ENCODE measurements at regions not wholly inside any gene's neighbourhood (a gene's known extent, or its start where the extent isn't known, plus 50 kb on each side); places are given as distances from the start of the nearest gene placed in this dataset.

DNA sequence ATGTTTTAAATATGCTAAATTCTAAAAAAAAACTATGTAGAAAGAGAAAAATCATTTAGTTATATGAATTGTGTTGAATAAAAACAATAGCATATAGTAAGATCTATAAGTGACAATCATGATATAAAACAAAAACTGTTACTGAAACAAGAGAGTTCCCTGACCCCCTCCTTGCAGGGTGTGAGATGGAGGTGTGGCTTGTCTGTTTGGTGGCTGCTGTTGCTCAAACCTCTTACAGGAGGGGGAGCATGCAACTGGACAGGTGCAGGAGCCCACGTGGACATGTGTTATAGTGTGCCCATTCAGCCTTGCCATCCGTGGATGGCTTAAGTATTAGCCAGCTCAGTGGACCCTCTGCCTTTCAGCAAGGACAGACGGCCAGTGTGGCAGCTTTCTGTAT lies 206.7 kb downstream of the MOXD1 start:
- Histone ChIP-seq H3K9me3 (ENCODE audit: control insufficient read depth, insufficient read depth, low read length) (no peaks in the 10 kb centered on the region; the same call in 1 of the 2 replicates), H3K56ac (ENCODE audit: extremely low read depth, insufficient read depth, low read length) (no peak overlapping the region), H2BK15ac (ENCODE audit: low read depth, low read length) (no peak overlapping the region), H2BK120ac (ENCODE audit: low read depth, low read length) (no peak overlapping the region), H3K4me1 (ENCODE audit: control insufficient read depth, insufficient read depth, low read length) (peaks cover 6% of the 10 kb centered on the region), H2AK5ac (ENCODE audit: low read depth, low read length) (no peak overlapping the region), H3K36me3 (ENCODE audit: control insufficient read depth, insufficient read depth, low read length) (no peaks in the 10 kb centered on the region), H3K4ac (ENCODE audit: low read depth, low read length) (no peak overlapping the region), H2BK5ac (ENCODE audit: low read depth, low read length, poor library complexity, severe bottlenecking) (no peak overlapping the region), H4K8ac (ENCODE audit: low read depth in 2 of 2, low read length in 2 of 2) (no peak overlapping the region), H3K27me3 (ENCODE audit: control insufficient read depth, insufficient read depth, low read length) (no peaks in the 10 kb centered on the region), H3K14ac (replicated peaks; ENCODE audit: low read depth, low read length) (no peak overlapping the region), H2AFZ (replicated peaks; ENCODE audit: low read length, poor library complexity) (no peak overlapping the region), H3K9me1 (ENCODE audit: insufficient read depth, low read length) (no peaks in the 10 kb centered on the region; the same call in 1 of the 2 replicates), H3K79me1 (ENCODE audit: low read depth in 1 of 2, low read length in 2 of 2) (no peaks in the 10 kb centered on the region), H3K4me2 (ENCODE audit: low read depth, low read length) (no peak overlapping the region), H4K91ac (ENCODE audit: insufficient read depth, low read depth, low read length) (no peak overlapping the region), H4K5ac (ENCODE audit: low read depth, low read length) (no peak overlapping the region), H2AK9ac (replicated peaks; ENCODE audit: low read depth, low read length, poor library complexity) (no peak overlapping the region), H3K4me3 (ENCODE audit: insufficient read depth, low read depth, low read length) (no peak overlapping the region), H3K27ac (ENCODE audit: insufficient read depth, low read length) (no peak overlapping the region), H2BK20ac (ENCODE audit: low read depth, low read length) (no peak overlapping the region), H3K18ac (ENCODE audit: low read depth, low read length) (no peak overlapping the region), H4K20me1 (ENCODE audit: insufficient read depth, low read length) (no peaks in the 10 kb centered on the region), H3K9ac (ENCODE audit: low read depth, low read length) (no peak overlapping the region), H3K23ac (ENCODE audit: low read depth, low read length) (no peak overlapping the region)
- 90% methylated on average over 2 of the region's 3 CpGs; no CpG with 5 or more reads in 1 of the 2 experiments for WGBS, 2 experiments (ENCODE audit: extremely low coverage in 2 of 2, insufficient read length in 1 of 2)
- no peak for ATAC-seq (ENCODE audit: low read depth)
- BruUV-seq (replicated peaks) = no TSS peak
- intact Hi-C loops (cut with micrococcal nuclease) = no loop called here
- in situ Hi-C loops (cut with MboI; ENCODE audit: low sequenced_read_pairs) = no loop called here
- dilution Hi-C loops (cut with HindIII; ENCODE audit: low sequenced_read_pairs, unreplicated experiment) = no loop called here
- POLR2A ChIA-PET (ENCODE audit: unreplicated experiment) = no interaction called here
- no peak for DNase-seq
- CTCF ChIA-PET = no interaction called here
- no peak for TF ChIP-seq SMC3 (IDR thresholded peaks at IDR 0.05; ENCODE audit: low read depth, low read length)
- no peak for TF ChIP-seq CHD1 (IDR thresholded peaks at IDR 0.05; ENCODE audit: low read depth, low read length)
- TF ChIP-seq, protein P1, sequence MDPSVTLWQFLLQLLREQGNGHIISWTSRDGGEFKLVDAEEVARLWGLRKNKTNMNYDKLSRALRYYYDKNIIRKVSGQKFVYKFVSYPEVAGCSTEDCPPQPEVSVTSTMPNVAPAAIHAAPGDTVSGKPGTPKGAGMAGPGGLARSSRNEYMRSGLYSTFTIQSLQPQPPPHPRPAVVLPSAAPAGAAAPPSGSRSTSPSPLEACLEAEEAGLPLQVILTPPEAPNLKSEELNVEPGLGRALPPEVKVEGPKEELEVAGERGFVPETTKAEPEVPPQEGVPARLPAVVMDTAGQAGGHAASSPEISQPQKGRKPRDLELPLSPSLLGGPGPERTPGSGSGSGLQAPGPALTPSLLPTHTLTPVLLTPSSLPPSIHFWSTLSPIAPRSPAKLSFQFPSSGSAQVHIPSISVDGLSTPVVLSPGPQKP (IDR thresholded peaks at IDR 0.05; ENCODE audit: borderline replicate concordance, low read depth, low read length) = no peak
- TF ChIP-seq USF2 (IDR thresholded peaks at IDR 0.05; ENCODE audit: low read depth, low read length) = no peak
- no peak for TF ChIP-seq BHLHE40 (IDR thresholded peaks at IDR 0.05; ENCODE audit: low read depth, low read length)
- no peak for TF ChIP-seq MXI1 (IDR thresholded peaks at IDR 0.05; ENCODE audit: borderline replicate concordance, low read depth, low read length)
- TF ChIP-seq NFE2L2 (IDR thresholded peaks at IDR 0.05; ENCODE audit: low read depth, low read length) = no peak
- TF ChIP-seq MAFK (IDR thresholded peaks at IDR 0.05; ENCODE audit: low read depth, low read length) = no peak
- no peak for TF ChIP-seq MAZ (IDR thresholded peaks at IDR 0.05; ENCODE audit: borderline replicate concordance, low read depth, low read length)
- no peak for TF ChIP-seq RCOR1 (IDR thresholded peaks at IDR 0.05; ENCODE audit: insufficient replicate concordance, low read length)
- TF ChIP-seq CEBPB (IDR thresholded peaks at IDR 0.05; ENCODE audit: low read depth, low read length) = no peak
- no peak for TF ChIP-seq POLR2A (IDR thresholded peaks at IDR 0.05; ENCODE audit: low read depth, low read length)

All from IMR-90 (cell line).